Activated CD4-positive, alpha-beta T cell treated with anti-CD3 and anti-CD28 coated beads for 24 hours (primary cell): ENCODE measurements at regions not wholly inside any gene's neighbourhood (a gene's known extent, or its start where the extent isn't known, plus 50 kb on each side); places are given as distances from the start of the nearest gene placed in this dataset.
"Not testable (repeated sequence)": the region's sequence is repeated elsewhere in the genome, so short reads cannot be mapped to it uniquely, and the experiment has no call there.

Experiments used
- DNase-seq, 2 donors: peaks; one replicate each; pipeline ENCODE4 v3.0.0-alpha.2; 2020; ENCODE audit warnings: low read depth in 2 of 2

DNA sequence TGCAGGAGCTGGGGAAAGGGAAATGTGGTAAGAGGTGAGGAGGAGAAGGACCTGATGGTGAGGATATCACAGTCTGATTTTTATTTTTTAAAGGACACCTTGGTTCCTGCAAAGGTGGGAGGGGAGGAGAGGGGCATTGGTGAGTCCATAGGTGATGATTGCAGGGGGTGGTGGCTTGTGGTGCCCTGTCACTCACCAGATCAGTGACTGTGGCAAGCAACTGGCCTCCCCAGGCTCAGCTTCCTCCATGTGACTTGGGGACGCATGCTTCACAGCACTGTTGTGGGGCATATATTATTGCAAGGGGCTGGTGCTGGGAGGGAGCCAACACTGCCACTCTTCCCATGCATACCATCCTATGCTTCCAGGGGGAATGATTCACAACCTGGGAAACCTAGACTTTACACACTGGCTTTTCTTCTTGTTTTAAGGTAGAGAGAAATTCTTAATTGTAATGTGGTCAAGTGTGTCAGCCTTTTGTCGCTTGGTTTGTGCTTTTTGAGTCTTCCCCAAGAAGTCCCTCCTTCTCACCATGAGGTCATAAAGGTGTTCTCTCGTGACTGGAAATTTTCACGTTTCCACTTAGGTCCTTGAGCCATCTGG lies 106.8 kb upstream of the PLGLB2 start:
- DNase-seq, result not testable (repeated sequence)

- DNase-seq, result not testable (repeated sequence)
Observed at GRCh38 chr2:87643165-87643564, 104.7 kb upstream of the PLGLB2 start.

DNA sequence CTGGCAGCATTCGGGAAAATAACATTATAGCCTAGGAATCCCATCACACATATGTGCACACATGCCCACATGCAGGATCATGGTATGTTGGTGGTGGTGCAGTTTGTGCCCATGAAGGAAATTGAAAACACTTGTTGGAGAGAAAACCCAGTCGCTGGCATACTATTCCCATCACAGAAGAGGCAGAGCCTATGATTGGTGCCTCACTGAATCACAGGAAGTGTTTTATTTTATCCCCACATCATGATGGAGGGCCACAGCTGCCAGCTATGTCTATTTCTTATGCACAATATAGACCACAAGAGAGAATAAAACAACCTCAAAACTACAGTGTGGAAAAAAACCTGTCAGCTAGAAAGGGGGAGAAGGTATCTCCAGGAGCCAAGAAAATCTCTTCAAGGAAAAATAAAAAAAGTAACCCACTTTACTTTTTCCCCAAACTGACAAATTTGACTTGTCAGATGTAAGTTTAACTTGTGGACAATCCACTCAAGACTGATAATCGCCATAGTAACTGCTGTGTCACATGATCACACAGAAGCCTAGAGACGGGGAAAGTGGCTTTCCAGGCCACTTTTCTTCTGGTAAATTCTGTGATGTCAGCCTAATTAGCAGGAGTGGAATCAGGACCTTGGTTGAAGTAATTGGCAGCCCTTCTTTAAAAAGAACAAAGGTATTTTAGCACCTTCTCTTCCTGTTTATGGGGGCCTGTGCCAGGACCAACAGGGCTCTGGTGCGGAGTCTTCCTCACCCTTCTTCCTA lies 100.0 kb upstream of the PLGLB2 start:
- DNase-seq, result not testable (repeated sequence)

DNA sequence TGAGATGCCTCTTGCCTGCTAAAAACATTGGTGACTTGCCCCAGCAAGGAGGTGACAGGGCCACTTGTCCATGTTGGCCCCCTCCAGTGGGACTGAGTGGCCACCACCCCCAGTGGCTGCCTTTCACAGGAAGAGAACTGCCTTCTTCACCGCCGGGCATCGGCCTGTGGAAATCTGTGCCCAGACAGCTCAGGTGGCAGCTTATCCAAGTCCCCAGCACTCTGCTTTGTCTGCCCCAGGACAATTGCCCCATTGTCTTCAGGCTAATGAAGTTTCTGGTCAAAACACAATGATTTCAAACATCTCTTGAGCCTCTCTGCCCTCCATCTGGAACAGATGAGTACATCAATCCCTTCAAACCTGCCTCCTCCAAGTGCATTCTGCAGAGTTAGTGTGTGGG lies 99.1 kb upstream of the PLGLB2 start:
- DNase-seq, result not testable (repeated sequence)

GRCh38 chr2:87649871-87650270 lies 98.0 kb upstream of the PLGLB2 start:
- not testable (repeated sequence) for DNase-seq

DNA sequence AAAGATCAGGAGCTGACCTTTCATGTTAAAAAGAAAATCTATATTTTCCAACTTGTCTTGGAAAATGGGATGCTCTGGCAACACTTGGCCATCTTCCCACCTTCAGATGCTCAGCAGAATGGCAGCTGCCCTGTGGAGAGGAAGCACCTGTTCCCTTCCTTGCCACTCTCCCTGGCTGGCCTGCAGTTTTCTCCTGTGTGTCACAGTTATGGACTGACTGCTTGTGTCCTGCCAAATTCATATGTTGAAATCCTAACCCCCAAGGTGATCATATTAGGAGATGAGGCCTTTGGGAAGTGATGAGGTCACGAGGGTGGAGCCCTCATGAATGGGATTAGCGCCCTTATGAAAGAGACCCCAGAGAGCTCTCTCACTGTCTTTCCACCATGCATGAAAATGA lies 97.0 kb upstream of the PLGLB2 start:
- DNase-seq, result not testable (repeated sequence)

DNA sequence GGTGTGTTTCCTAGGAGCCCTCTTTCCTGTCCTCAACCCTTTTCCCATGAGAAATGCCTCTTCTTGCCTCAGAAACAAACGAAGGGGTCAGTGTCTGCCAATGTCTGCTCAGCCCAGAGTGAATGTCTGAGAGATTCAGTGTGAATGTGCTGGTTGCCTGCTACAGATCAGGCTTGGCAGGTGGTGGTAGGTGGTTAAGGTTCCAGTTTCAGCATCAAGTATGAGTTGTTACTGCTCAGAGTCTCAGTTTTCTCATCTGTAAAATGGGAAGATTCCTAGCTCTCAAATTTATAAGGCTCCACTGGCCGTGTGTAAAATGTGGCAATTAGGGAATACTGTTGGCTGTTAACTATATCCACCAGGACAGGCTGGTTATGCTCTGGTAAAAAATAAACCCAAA lies 96.3 kb upstream of the PLGLB2 start:
- not testable (repeated sequence) for DNase-seq

DNA sequence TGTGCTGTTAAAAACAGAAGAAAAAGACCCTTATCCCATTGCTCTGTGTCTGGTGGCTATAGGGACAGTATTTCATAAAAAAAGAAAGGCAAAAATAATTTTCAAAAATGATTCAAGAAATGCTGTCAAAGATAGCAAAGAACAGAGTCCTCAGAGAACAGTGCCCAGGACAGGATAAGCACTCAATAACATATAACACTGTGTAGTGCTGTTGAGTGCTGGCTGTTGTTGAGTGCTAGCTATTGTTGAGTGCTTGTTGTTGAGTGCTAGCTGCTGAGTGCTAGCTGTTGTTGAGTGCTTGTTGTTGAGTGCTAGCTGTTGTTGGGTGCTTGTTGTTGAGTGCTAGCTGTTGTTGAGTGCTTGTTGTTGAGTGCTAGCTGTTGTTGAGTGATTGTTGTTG lies 94.5 kb upstream of the PLGLB2 start:
- DNase-seq, result not testable (repeated sequence)

DNA sequence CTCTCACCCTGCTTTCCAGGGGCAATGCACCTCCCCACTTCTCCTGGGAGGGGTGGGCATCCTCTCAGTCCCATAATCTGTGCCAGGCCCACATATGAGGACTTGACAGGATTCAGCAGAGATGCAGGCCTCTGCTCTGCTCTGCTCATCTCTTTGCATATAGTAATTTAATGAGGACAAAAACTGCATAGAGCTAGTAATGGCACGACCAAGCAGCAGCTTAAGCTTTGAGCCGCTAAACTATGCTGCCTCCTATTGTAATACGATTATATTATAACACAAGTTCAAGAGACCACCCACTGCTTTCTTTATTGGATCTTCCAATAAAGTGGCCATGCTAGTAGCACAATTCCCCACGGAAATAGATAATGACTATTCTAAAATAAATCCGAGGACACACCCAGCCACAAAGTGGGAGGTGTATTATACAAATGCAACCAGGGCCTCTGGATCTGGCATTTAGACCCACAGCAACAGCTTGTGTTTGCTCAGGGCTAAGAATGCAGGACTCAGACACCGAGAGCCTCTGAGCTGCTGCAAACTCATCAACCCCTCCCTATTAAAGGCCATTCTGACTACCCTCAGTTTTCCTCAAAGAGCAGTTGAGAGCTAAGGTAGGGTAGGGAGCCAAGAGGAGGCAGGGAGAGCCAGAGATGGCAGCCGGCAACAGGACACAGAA lies 93.6 kb upstream of the PLGLB2 start:
- not testable (repeated sequence) for DNase-seq

- not testable (repeated sequence) for DNase-seq
Observed at GRCh38 chr2:87657915-87658314, 90.0 kb upstream of the PLGLB2 start.

GRCh38 chr2:87658357-87658756 lies 89.5 kb upstream of the PLGLB2 start:
- DNase-seq, result not testable (repeated sequence)

DNA sequence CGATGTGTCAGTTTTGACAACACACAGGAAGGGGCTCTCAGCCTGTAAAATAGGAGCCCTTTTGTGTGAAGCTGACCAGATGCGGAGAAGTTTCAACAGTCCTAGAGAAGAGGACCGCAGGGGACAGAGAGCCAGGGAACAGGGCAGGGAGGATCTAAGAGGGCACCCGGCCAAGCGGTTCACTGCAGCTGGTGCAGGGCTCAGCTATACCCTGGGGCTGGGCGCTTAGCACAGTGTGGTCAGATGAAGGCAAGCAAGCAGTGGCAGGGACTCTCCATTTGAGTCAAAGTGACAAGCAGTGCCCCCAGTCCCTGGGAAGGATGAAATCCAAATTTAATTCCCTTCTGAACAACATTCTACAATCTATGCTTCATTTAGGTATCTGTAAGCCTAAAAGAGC lies 88.9 kb upstream of the PLGLB2 start:
- DNase-seq, result not testable (repeated sequence)

- DNase-seq, result not testable (repeated sequence)
Observed at GRCh38 chr2:87660164-87660563, 87.7 kb upstream of the PLGLB2 start.

- not testable (repeated sequence) for DNase-seq
Observed at GRCh38 chr2:87662316-87663290, 85.3 kb upstream of the PLGLB2 start.

GRCh38 chr2:87663347-87663746 lies 84.5 kb upstream of the PLGLB2 start:
- DNase-seq, result not testable (repeated sequence)

DNA sequence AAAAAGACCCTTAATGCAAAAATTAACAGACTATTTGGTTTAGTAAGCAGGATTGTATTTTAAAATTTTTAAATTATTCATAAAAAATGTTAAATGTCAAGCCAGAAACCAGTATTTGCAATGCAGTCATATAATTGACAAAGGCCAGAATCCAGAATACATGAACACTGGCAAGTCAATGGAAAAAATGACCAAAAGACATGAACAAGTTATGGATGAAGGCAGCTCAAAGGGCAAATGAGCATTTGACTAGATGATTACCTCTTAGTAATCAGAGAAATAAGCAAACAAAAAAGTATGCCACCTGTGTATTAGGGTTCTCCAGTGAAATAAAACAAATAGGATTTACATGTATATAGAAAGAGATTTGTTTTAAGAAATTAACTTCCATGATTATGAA lies 80.9 kb upstream of the PLGLB2 start:
- DNase-seq, result not testable (repeated sequence)

DNA sequence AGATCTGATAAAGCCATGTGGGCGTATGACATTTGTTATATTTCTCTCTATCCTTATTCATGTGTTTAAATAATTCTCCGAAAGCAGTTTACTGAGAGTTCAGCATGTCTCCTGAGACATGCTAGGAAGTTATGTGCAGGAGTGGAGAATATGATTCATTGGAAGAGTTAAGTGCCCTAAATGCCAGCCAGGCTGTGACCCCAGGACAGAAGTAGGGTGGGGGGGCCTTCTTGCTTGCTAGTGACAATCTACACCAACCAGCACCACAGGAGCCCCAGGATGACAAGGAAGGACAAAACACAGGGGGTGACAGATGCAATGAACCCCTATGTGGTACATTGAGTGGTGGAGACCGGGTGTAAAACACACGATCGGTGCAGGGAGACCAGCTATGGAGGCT lies 79.5 kb upstream of the PLGLB2 start:
- DNase-seq, result not testable (repeated sequence)

DNA sequence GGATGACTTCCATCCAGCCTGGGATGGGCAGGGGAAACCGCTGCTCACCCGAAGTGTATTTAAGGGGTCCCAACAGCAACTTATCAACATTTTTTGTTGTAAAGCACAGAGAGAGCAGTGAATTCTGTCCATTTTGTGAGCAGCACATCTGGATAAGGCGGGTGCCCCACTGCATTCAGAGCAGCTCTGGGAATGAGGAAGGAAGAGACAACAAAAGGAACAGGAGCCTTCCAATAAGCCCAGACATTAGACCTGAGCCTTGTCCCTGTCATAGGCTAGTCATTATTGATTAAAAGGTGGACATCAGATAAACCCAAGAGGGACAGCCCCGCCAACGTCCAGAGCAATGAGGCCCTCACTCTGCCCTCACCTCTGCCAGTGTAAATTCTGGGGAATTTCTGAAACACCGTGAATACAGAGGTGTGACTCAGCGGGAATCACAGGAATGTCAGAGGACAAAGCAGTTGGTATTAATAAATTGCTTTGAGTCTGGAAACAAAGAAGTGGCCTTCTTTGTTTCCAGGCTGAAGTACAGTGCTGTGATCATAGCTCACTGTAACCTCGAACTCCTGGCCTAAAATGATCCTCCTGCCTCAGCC lies 78.2 kb upstream of the PLGLB2 start:
- not testable (repeated sequence) for DNase-seq

DNA sequence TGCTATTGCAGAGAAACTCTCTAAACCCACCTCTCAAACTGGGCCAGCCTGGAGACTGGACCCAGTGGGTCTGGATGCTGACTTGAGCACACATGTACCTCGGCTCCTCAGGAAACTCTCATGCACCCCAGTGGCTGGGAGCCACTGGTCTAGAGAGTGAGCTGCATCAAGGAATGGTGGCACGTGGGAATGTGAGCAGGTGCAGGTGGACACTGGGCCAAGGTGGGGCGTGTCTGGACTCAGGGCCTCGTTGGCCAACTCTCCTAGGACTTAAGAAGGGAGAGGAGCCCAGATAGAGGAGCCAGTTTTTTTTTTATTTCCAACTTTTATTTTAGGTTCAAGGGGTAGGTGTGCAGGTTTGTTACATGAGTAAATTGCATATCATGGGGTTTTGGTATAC lies 75.5 kb upstream of the PLGLB2 start:
- DNase-seq, result not testable (repeated sequence)

- not testable (repeated sequence) for DNase-seq
Observed at GRCh38 chr2:87674729-87675128, 73.2 kb upstream of the PLGLB2 start.

DNA sequence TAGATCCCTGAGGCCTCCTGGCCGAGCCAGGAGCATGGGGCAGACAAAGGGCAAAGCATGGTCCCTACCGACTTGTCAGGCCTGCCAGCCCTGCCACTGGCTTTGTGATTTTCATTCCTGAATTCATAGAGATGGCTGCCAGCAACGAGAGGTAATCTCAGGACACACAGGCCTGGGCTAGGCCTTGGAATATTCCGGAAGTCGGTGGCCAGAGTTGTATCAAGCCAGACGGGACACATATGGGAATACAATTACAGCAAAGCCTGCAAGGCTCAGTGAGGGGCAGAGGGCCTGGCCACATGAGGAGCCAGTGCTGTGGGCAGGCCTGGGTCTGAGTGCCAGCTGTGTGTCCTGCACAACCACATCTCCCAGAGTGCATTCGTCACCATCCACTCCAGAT lies 72.4 kb upstream of the PLGLB2 start:
- not testable (repeated sequence) for DNase-seq
